MM.1S (cell line): ENCODE measurements at regions not wholly inside any gene's neighbourhood (a gene's known extent, or its start where the extent isn't known, plus 50 kb on each side); places are given as distances from the start of the nearest gene placed in this dataset.

ENCODE experiments used
- CTCF ChIP-seq: fragments of 300-600 bp; sonication (generic); IDR thresholded peaks from 2 replicates; pipeline ENCODE4 v1.5.1; 2016; ENCODE audit warnings: antibody characterized with exemption, low read length, mixed read lengths
- EZH2 ChIP-seq: fragments of 300-600 bp; sonication (generic); optimal IDR thresholded peaks from 2 replicates; pipeline ENCODE3; 2017; ENCODE audit warnings: low read depth, mild to moderate bottlenecking, antibody characterized with exemption, low read length, mixed read lengths

GRCh38 chr7:24227068-24227467, 56.9 kb upstream of the NPY start:
- no peak for TF ChIP-seq CTCF
- TF ChIP-seq EZH2 = no peak
